SJCRH30 (cell line): ENCODE measurements at regions not wholly inside any gene's neighbourhood (a gene's known extent, or its start where the extent isn't known, plus 50 kb on each side); places are given as distances from the start of the nearest gene placed in this dataset.
A peak's percentile ranks its signal among the peaks of the same experiment; 100 is the strongest.
"Not testable (repeated sequence)": the region's sequence is repeated elsewhere in the genome, so short reads cannot be mapped to it uniquely, and the experiment has no call there.

ENCODE experiments used
- DNase-seq, 2 experiments: peaks; one replicate each; pipeline ENCODE4 v3.0.0-alpha.2; 2015 to 2020
- H3K27ac ChIP-seq: fragments of 250-450 bp; sonication (Bioruptor Pico); 2 replicates; pipeline ENCODE4 v1.5.1; 2020; ENCODE audit warnings: mild to moderate bottlenecking, moderate library complexity
- H3K27me3 ChIP-seq: fragments of 250-450 bp; sonication (Bioruptor Pico); 2 replicates; pipeline ENCODE4 v1.5.1; 2020; ENCODE audit warnings: mild to moderate bottlenecking, moderate library complexity
- H3K36me3 ChIP-seq: fragments of 250-450 bp; sonication (Bioruptor Pico); 2 replicates; pipeline ENCODE4 v1.5.1; 2020; ENCODE audit warnings: mild to moderate bottlenecking, moderate library complexity
- H3K4me1 ChIP-seq: fragments of 250-450 bp; sonication (Bioruptor Pico); 2 replicates; pipeline ENCODE4 v1.5.1; 2020; ENCODE audit warnings: mild to moderate bottlenecking, moderate library complexity
- H3K4me3 ChIP-seq: fragments of 250-450 bp; sonication (Bioruptor Pico); 2 replicates; pipeline ENCODE4 v1.5.1; 2020; ENCODE audit warnings: mild to moderate bottlenecking, moderate library complexity
- H3K9me3 ChIP-seq: fragments of 250-450 bp; sonication (Bioruptor Pico); replicated peaks from 2 replicates; pipeline ENCODE4 v1.5.1; 2020; ENCODE audit warnings: mild to moderate bottlenecking, moderate library complexity

- no peak overlapping the region for H3K27ac ChIP-seq
- no peaks in the 10 kb centered on the region for H3K4me1 ChIP-seq
- no peaks in the 10 kb centered on the region for H3K27me3 ChIP-seq
Measured at GRCh38 chr11:109945626-109946321, 147.4 kb upstream of the ZC3H12C start.

DNA sequence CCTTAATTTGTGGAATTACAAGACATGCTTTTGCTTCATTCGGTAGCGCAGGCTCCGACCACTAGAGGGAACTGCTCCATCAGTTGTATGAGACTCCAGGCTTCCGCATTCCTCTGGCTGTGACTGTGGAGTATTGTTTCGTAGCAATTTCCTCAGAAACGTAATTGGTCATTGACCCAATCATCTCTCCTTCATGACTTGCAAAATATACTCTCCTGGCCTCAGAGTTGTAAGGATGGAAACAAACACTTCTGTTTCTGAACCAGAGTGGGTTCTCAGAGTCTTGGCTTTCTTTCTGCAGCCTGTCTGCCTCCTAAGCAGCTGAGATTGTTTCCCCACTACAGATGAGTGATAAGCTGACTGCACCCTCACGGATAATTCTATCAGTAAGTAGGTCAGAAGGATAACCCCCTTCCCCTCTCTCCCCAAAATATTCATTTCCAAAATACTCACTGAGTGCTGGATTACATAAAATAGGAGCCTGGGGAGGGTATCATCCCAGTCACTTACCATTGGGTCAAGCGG is 146.8 kb upstream of the ZC3H12C start:
- Histone ChIP-seq H3K27me3 (no peaks in the 10 kb centered on the region), H3K4me3 (peak overlapping the region; percentile 35), H3K27ac (no peak overlapping the region), H3K9me3 (no peaks in the 10 kb centered on the region), H3K4me1 (no peaks in the 10 kb centered on the region), H3K36me3 (no peaks in the 10 kb centered on the region)
- peak; percentile 70 to 82 for DNase-seq

More at GRCh38 chr11:109945626-109946321, 147.4 kb upstream of the ZC3H12C start:
- Histone ChIP-seq H3K36me3 (no peaks in the 10 kb centered on the region), H3K4me3 (no peak overlapping the region), H3K9me3 (no peaks in the 10 kb centered on the region)
- no peak for DNase-seq

DNA sequence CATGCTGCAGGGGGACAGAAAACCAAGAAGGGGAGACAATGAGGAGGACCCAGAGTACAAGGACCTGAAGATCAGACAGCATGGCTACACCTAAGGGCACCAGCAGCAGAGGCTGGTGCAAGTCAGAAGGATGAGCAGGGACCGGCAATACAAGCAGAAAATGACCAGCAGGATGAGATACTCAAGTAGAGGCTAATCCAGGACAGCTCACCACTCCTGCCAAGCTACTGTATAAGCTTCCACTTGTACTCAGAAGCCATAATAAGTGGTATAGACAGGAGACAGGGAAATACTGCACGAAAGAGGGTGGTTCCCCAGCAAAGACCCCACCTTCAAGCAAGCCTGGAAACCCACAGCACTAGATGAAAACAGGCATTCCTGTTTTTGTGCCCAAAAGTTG is 138.7 kb upstream of the ZC3H12C start:
- Histone ChIP-seq H3K27ac (no peak overlapping the region), H3K4me1 (no peaks in the 10 kb centered on the region), H3K4me3 (no peak overlapping the region), H3K27me3 (no peaks in the 10 kb centered on the region), H3K36me3 (no peaks in the 10 kb centered on the region), H3K9me3 (no peaks in the 10 kb centered on the region)
- no peak for DNase-seq

DNA sequence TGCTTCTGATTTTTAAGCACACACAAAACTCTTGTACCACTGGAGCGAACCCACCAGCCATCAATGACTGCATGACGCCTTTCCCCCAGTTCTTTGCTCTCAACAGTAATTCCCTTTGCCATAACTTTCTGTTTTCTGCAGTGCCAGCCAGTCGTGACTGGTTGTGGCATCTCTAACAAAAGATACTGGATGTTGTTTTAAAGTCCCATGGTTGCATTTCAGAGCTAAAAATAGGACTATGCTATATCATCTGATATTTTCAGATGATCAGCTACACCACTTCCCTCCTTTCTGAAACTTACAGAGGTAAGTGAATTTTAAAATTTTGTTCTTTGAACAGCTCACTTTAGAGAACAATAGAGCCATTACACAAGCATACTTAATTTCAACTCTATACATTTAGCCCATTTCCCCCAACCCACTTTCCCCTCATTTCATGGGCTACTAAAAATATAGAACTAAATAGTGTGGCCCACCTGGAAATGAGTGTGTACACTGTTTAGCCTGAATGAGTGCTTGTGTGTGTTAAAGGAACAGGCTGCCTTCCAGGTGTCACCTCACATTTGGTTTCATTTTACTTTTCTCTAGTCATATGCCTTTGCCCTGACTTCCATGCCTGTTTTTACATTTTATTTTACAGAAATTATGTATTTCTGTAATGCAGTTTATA is 136.9 kb upstream of the ZC3H12C start:
- no peaks in the 10 kb centered on the region for H3K4me1 ChIP-seq
- no peak overlapping the region for H3K4me3 ChIP-seq

GRCh38 chr11:109957000-109957399 is 136.2 kb upstream of the ZC3H12C start:
- Histone ChIP-seq H3K4me1 (no peaks in the 10 kb centered on the region), H3K9me3 (no peaks in the 10 kb centered on the region), H3K27ac (no peak overlapping the region), H3K27me3 (no peaks in the 10 kb centered on the region), H3K36me3 (no peaks in the 10 kb centered on the region), H3K4me3 (no peak overlapping the region)
- no peak for DNase-seq

More for the DNA sequence above, 136.9 kb upstream of the ZC3H12C start:
- Histone ChIP-seq H3K27ac (no peak overlapping the region), H3K9me3 (no peaks in the 10 kb centered on the region), H3K27me3 (no peaks in the 10 kb centered on the region), H3K36me3 (no peaks in the 10 kb centered on the region)
- no peak for DNase-seq

DNA sequence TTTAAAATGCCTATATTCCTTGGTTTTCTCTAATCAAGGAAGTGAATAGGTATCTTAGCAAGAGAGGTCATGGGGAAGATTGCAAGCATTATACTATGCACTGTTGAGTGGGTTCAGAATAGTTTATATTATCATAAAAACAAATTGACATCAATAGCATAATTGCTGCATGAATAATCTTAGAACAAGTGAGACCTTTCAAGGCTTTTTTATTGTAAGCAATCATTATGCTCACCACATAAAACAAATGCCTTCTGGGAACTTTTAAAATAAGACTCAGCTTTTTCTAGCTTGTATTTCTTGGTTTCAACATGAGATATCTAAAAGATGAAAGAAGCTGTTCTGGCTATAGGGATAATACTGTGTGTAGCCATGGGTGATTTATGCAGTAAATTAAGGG is 135.6 kb upstream of the ZC3H12C start:
- H3K27ac ChIP-seq: no peak overlapping the region
- H3K4me1 ChIP-seq: no peaks in the 10 kb centered on the region
- no peak for DNase-seq
- H3K27me3 ChIP-seq: no peaks in the 10 kb centered on the region
- no peaks in the 10 kb centered on the region for H3K36me3 ChIP-seq
- H3K9me3 ChIP-seq: no peaks in the 10 kb centered on the region
- H3K4me3 ChIP-seq: no peak overlapping the region

GRCh38 chr11:109958131-109958820 is 134.9 kb upstream of the ZC3H12C start:
- Histone ChIP-seq H3K4me1 (no peaks in the 10 kb centered on the region), H3K36me3 (no peaks in the 10 kb centered on the region), H3K4me3 (no peak overlapping the region), H3K27me3 (no peaks in the 10 kb centered on the region), H3K9me3 (no peaks in the 10 kb centered on the region), H3K27ac (no peak overlapping the region)
- no peak for DNase-seq

DNA sequence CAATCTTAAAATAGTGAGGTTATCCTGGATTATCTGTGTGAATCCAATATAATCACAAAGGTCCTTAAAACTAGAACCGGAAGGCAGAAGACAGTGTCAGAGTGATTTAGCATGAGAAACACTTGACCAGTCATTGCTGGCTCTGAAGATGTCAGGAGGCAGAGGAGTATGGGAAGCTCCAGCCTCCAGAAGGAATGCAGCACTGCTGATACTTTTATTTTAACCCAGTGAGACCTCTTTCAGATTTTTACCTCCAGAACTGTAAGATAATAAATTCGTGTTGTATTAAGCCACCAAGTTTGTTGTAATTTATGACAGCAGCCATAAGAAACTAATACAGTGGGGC is 134.4 kb upstream of the ZC3H12C start:
- DNase-seq: no peak
- H3K4me3 ChIP-seq: no peak overlapping the region
- no peak overlapping the region for H3K27ac ChIP-seq
- H3K9me3 ChIP-seq: no peaks in the 10 kb centered on the region
- H3K27me3 ChIP-seq: no peaks in the 10 kb centered on the region
- no peaks in the 10 kb centered on the region for H3K36me3 ChIP-seq
- no peaks in the 10 kb centered on the region for H3K4me1 ChIP-seq

GRCh38 chr11:109960831-109961230 is 132.4 kb upstream of the ZC3H12C start:
- Histone ChIP-seq H3K27ac (no peak overlapping the region), H3K4me1 (no peaks in the 10 kb centered on the region), H3K36me3 (no peaks in the 10 kb centered on the region), H3K27me3 (no peaks in the 10 kb centered on the region), H3K9me3 (no peaks in the 10 kb centered on the region), H3K4me3 (no peak overlapping the region)
- no peak for DNase-seq

DNA sequence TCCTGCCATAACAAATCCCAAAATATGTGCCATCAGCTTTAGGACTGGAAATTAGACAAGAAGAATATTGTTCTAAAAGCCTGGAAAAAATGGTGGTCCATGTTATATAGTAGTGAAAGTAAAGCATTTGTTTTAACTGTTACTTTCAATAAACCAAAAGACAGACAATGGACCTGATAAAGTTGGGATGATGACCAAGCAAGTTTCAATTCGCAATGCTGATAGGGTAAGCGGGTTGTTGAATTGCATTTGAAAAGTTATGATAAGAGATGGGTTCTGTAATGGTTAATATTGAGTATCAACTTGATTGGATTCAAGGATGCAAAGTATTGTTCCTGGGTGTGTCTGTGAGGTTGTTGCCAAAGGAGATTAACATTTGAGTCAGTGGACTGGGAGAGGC is 131.9 kb upstream of the ZC3H12C start:
- Histone ChIP-seq H3K36me3 (no peaks in the 10 kb centered on the region), H3K27me3 (no peaks in the 10 kb centered on the region), H3K9me3 (no peaks in the 10 kb centered on the region), H3K4me1 (no peaks in the 10 kb centered on the region), H3K4me3 (no peak overlapping the region), H3K27ac (no peak overlapping the region)
- DNase-seq: no peak

DNA sequence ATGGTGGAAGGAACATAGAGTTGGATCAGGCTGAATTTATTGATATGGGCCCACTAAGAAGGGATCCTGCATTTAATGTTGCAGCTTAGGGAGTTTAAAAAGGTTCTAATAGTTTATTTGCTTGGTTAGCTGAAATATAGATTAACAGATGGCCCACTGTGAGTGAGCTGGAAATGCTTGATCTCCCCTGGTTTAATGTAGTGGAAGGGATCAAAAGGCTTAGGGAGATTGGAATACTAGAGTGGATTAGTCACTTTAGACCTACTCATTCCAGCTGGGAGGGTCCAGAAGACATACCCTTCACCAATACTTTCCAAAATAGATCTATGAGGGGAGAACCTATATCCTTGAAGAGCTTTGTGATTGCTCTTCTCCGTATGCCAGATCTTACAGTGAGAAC is 130.1 kb upstream of the ZC3H12C start:
- no peak overlapping the region for H3K4me3 ChIP-seq
- no peaks in the 10 kb centered on the region for H3K27me3 ChIP-seq
- no peak overlapping the region for H3K27ac ChIP-seq
- H3K36me3 ChIP-seq: no peaks in the 10 kb centered on the region
- no peaks in the 10 kb centered on the region for H3K9me3 ChIP-seq
- H3K4me1 ChIP-seq: no peaks in the 10 kb centered on the region
- DNase-seq: no peak

- no peaks in the 10 kb centered on the region for H3K4me1 ChIP-seq
- DNase-seq: no peak
- H3K36me3 ChIP-seq: no peaks in the 10 kb centered on the region
- H3K27me3 ChIP-seq: no peaks in the 10 kb centered on the region
- H3K27ac ChIP-seq: no peak overlapping the region
- H3K9me3 ChIP-seq: no peaks in the 10 kb centered on the region
- no peak overlapping the region for H3K4me3 ChIP-seq
Measured at GRCh38 chr11:109964487-109964886, 128.7 kb upstream of the ZC3H12C start.

GRCh38 chr11:109965445-109965844 is 127.7 kb upstream of the ZC3H12C start:
- DNase-seq, H3K4me3 ChIP-seq, H3K4me1 ChIP-seq, H3K9me3 ChIP-seq, H3K36me3 ChIP-seq, H3K27me3 ChIP-seq, H3K27ac ChIP-seq: not testable (repeated sequence)

DNA sequence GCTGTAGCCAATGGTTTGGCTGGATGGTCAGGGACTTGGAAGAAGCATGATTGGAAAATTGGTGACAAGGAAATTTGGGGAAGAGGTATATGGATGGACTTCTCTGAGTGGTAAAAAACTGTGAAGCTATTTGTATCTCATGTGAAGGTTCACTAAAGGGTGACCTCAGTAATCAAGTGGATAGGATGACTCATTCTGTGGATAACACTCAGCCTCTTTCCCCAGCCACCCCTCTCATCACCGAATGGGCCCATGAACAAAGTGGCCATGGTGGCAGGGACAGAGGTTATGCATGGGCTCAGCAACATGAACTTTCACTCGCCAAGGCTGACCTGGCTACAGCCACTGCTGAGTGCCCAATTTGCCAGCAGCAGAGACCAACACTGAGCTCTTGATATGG is 127.3 kb upstream of the ZC3H12C start:
- H3K4me3 ChIP-seq, H3K9me3 ChIP-seq, DNase-seq, H3K27ac ChIP-seq, H3K27me3 ChIP-seq, H3K36me3 ChIP-seq, H3K4me1 ChIP-seq: not testable (repeated sequence)

DNA sequence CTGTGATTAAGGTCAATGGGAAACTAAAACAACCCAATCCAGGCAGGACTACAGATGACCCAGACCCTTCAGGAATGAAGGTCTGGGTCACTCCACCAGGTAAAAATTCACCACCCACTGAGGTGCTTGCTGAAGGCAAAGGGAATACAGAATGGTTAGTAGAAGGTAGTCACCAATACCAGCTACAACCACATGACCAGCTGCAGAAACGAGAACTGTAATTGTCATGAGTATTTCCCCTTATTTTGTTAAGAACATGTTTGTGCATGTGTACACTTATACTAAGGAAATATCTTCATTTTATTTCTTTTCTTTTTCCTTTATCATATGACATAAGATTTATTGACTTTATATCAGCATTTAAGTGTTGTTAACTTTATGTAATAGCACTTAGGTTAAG is 126.1 kb upstream of the ZC3H12C start:
- not testable (repeated sequence) for H3K36me3 ChIP-seq, DNase-seq, H3K9me3 ChIP-seq, H3K4me1 ChIP-seq, H3K4me3 ChIP-seq, H3K27me3 ChIP-seq, H3K27ac ChIP-seq
